Dedifferentiated amniotic fluid mesenchymal stem cell (primary cell): ENCODE measurements at regions not wholly inside any gene's neighbourhood (a gene's known extent, or its start where the extent isn't known, plus 50 kb on each side); places are given as distances from the start of the nearest gene placed in this dataset.
"Not testable (repeated sequence)": the region's sequence is repeated elsewhere in the genome, so short reads cannot be mapped to it uniquely, and the experiment has no call there.

Source experiments
- DNase-seq: peaks from one replicate; pipeline ENCODE4 v3.0.0-alpha.2; 2016; ENCODE audit errors: extremely low spot score

DNA sequence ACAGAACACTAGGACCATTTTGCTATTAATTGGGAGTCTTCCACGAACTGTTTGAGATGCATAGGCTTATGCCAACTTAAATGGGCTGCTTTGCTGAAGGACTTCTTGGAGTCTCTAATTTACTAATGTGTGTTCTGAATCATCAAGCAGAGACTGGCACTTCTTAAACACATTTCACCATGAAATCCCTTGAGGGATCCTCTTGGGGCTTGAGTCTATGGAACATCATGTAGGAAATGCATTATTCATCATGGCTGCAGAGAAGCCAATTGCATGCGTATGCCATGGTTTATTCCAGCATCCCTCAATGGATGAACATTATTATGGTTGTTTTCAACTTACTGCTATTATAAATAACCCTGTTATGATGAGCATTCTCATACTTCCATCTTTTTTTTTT, 73.4 kb downstream of the FGD2 start:
- no peak for DNase-seq

DNA sequence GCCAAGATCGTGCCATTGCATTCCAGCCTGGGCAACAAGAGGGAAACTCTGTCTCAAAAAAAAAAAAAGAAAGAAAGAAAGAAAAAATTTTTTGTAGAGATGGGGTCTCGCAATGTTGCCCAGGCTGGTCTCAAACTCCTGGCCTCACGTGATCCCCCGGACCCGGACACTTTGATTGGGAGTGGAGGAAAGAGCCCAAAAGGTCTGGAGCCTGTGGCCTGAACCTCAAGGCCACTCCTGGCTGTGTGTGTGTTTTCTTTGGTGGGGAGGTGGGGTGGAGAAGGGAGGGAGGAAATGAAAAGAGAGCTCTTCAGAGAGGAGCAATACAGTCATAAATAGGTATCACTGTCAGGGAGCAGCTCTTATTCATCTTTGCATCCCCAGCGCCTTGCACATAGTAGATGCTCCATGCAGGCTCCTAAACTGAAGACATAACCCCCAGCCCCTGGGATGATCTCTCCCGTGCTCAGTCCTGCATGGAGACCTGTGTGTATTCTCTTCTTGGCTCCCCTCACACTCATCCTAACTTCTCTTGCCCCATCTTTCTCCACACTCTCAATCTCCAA, 75.7 kb downstream of the FGD2 start:
- no peak for DNase-seq

DNA sequence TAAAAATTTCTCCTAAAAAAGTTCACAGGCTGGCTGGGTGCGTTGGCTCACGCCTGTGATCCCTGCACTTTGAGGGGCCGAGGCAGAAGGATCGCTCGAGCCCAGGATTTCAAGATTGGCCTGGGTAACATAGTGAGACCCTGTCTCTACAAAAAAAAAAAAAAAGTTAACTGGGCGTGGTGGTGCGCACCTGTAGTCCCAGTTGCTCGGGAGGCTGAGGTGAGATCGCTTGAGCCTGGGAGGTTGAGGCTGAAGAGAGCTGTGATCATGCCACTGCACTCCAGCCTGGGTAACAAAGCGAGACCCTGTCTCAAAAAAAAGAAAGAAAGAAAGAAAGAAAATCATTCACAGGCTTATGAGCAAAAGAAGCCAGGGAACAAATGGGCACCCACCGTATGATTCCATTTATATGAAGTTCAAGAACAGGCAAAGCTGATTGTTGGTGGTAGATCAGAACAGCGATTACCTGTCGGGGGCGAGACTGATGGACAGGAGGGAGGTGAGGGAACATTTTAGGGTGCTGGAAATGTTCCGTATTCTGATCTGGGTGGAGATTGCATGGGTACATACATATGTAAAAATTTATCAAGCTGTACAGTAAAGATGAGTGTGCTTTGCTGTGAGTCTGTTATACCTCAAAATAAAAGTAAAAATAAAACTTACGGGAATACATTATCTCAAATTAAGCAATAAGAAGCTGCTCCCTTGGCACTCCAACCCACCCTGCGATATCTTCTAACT, 77.1 kb downstream of the FGD2 start:
- no peak for DNase-seq

DNA sequence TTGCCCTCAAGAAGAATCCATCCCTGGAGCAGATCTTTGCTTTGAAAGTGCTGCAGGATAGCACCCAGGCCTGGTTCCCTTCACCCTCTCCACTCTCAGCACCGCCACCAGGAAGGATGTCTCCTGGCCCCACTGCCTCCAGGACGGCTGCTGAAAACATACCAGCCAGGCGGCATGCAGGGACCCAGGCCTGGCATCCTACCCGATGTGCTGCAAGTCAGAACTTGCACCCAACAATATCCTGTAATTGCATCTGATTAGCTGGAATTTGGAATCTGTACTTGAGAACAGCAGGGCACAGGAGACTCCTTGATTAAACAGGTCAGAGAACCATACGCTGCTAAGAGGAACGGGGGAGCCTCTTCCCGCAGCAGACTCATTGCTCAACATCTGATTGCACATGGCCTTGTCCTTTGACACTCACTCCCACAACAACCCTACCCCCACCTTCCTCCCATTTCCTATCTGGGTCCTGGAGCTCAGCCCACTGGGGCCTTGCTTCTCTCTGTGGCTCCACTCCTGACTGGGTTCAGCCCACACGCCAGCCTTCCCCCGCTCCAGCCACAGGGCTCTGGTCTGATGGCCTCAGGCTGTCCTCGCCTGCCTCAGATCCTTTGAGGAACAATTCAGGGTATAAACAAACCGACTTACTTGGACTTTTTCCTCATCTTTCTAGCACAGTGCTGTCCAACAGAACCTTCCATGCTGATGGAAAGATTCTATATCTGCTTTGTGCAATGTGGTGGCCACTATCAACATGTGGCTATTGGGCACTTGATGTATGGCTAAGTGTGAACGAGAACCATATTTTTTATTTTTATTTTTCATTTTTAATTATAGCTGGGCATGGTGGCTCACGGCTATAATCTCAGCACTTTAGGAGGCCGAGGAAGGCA, 78.0 kb downstream of the FGD2 start:
- DNase-seq = no peak

DNA sequence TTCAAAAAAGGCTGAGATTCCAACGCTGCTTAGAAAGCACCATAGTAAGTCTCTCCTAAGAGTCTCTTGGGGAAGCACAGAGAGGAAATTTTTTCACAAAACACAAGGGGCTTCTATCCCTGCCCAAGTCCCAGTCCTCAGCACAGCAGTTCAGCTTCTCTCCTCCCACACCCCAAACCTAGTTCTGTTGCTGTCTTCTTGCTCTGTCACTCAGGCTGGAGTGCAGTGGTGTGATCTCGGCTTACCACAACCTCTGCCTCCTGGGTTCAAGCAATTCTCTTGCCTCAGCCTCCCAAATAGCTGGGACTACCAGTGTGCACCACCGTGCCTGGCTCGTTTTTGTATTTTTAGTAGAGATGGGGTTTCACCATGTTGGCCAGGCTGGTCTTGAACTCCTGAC, 79.2 kb downstream of the FGD2 start:
- DNase-seq = not testable (repeated sequence)

DNA sequence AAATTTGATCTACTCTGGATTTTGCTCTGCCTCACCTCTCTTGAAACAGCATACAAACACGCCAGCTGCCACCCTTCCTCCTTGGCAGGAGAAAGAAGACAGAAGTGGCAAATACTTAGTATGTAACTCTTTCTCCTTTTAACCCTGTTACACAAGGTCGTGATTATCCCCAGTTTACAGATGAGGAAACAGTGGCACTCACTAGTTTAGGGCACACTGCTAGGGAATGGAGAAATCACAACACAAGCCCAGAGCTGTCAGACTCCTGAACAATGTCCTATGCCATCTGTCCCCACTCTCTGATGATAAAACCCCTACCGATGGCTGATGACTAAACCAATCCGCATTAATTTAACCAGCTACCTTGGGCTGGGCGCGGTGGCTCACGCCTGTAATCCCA, 79.7 kb downstream of the FGD2 start:
- DNase-seq = no peak

DNA sequence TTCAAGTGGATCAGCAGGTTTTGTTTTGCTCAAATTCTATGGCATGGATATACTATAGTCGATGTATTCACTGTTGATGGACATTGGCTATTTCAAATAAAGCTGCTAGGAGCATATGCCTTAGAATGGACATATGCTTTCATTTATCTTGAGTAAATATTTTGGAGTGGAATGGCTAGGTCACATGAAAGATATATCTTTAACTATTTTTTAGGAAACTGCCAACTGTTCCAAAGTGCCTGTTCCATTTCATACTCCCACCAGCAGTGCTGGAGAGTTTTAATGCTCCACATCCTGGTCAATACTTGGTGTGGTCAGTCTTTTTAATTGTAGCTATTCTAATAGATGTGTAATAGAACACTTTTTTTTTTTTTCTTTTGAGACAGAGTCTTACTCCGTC, 81.1 kb upstream of the PIM1 start:
- peak; percentile 49 for DNase-seq

DNA sequence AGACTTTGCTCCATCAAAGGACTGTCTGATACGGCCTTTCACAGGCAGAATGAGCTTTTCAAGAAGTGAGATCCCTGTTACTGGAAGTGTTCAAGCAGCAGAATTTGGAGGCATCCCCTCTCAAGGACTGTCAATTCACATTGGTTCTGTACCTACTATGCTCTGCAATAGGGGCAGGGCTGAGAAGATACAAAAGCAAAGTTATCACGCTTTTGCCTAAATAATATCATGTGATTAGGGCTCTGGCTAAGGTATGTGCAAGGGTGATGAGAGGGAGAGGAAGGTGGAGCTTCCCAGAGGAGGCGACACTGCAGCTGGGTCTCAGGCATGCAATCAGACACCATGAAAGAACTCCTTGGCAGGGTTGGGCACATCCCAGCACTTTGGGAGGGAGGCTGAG, 80.2 kb upstream of the PIM1 start:
- no peak for DNase-seq

DNA sequence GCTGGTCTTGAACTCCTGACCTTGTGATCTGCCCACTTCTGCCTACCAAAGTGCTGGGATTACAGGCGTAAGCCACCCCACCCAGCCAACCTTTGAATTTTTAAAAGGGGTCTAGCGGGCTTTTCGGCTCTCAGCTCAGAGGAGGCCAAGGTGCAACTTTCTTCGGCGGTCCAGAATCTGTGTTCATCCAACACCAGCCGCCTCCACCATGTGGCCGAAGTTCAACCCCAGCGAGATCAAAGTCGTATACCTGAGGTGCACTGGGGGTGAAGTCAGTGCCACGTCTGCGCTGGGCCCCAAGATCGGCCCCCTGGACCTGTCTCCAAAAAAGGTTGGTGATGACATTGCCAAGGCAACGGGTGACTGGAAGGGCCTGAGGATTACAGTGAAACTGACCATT, 78.8 kb upstream of the PIM1 start:
- not testable (repeated sequence) for DNase-seq

DNA sequence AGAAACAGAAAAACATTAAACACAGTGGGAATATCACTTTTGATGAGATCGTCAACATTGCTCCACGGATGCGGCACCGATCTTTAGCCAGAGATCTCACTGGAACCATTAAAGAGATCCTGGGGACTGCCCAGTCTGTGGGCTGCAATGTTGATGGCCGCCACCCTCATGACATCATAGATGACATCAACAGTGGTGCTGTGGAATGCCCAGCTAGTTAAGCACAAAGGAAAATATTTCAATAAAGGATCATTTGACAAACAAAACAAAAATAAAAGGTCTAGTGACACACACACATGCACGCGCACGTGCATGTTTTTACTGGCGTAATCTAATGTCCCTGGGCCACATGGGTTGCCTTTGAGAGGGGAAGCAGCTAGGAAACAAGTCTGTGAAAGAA, 78.4 kb upstream of the PIM1 start:
- DNase-seq = not testable (repeated sequence)

DNA sequence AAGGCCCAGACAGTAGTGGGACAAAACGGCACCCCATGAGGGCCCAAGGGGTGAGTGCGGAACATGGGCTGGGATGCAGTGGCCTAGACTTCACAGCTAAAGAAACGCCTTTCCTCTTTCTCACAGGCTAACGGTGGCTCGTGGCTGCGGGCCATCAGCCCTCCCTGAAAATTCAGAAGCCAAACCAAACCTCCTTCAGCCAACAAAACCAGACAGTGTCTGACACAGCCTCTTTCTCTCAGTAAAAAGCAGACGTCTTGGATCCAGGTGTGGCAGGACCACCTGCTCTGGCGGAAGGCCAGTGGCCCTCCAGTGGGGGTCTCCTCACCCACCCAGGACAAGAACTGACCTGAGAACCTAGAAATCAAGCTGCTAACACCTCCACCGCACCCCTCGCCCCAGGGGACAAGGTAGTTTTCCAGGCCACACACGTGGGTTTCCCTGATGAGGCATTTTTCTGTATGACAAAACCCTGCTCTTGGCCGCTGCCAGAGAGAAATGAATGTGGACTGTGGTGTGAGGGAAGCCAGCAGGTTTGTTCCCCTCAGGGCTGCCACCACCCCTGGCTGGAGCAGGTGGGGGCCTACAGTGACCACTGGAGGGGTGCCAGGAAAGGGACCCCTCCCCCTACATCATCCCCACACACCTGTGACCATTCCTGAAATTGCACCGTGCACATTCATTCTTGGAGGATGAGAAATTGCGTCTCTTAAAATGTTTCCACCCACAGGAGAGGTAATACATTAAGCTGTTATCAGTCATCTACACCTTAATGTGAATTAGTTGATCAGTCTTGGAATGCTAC, 76.8 kb upstream of the PIM1 start:
- no peak for DNase-seq

DNA sequence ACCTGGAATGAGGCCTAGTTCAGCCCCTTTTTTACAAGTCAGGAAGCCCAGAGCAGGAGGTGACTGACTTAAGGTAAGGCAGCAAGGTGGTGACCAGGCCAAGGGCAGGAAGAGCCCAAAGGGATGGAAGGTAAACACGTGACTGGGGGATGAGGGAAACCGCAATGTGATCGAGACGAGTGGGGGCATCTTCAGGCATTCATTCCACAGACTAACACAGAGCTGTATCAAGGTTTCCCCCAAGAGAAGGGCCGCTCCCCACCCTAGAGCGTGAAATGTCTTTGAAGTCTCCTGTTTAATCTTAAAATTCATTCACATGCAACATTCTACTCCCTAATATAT, 76.3 kb upstream of the PIM1 start:
- no peak for DNase-seq

DNA sequence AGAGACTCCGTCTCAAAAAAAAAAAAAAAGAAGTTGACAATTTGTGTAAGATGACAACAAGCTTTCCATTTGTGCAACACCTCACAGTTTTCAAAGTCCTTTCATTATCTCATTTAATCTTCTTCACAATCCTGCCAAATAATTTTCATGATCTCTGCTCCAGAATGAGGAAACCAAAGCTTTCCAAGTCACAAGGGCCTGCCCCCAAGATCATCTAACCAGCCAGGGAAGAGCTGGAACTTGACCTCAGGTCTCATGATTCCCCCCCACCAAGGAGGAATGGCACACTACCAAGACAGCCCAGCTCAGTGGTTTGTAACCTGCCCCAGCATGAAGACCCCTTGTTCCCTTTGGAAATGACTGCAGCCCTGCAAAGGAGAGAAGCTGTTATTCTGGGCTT, 74.0 kb upstream of the PIM1 start:
- DNase-seq = no peak

DNA sequence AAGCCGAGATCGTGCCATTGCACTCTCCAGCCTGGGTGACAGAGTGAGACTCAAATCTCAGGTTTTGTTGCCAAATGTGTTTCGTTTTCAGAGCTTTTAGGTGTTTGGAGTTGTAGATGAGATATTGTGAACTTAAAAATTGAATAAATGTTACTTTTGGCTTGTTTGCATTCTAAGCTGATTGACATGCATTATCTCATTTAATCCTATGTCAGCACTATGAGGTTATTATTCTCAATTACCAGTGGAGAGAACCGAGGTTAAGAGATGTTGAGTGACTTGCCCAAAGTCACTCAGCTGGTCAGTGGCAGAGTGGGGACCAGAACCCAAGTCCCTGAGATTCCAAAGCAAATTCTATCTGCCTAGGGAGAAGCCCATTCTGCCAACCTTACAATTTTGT, 72.6 kb upstream of the PIM1 start:
- DNase-seq = no peak

DNA sequence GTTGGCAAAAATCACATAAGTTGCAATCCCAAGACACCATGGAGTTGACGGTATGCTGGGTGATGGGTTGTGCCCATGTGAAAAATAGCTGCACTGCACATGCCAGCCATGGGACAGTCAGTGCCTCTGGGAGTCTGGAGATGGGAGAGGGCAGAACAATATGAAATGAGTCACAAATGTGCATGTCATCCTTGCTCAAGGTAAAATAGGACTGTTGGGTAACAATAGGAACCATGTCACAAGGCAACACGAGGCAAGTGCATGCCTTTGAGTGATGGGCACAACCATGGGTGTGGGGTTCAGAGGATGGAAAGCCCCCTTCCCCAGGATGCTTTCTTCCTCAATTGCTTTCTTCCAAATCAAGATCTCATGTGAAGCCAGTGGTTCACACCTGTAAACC, 70.5 kb upstream of the PIM1 start:
- DNase-seq = no peak

DNA sequence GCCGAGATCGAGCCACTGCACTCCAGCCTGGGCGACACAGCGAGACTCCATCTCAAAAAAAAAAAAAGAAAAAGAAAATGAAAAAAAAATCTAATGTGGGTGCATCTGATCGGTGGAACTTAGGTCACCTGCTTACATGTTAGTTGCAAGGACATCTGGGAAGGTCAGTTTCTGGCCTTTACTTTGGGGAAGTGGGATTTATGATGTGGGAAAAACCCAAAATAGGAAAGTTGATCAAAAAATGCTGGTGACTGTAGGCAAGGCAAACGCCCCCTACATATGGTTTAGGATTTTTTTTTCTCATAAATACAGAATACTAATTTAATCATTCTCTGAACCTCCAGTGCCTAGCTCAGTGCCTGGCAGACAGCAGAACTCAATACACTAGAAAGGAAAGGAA, 69.2 kb upstream of the PIM1 start:
- no peak for DNase-seq

DNA sequence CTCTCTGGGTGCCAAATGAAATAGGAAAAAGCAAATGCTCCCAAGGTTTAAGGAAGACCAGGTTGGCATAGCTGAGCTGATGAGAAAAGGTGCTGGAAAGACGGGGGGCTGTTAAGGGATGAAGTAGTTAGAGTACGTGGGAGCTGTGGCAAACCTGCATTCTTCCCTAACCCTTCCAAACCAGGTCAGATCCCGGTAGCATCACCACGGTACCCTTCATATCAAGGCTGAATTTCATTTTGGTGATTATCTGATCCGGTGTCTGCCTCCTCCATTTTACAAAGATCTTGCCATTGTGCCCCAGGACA, 68.0 kb upstream of the PIM1 start:
- DNase-seq = no peak

DNA sequence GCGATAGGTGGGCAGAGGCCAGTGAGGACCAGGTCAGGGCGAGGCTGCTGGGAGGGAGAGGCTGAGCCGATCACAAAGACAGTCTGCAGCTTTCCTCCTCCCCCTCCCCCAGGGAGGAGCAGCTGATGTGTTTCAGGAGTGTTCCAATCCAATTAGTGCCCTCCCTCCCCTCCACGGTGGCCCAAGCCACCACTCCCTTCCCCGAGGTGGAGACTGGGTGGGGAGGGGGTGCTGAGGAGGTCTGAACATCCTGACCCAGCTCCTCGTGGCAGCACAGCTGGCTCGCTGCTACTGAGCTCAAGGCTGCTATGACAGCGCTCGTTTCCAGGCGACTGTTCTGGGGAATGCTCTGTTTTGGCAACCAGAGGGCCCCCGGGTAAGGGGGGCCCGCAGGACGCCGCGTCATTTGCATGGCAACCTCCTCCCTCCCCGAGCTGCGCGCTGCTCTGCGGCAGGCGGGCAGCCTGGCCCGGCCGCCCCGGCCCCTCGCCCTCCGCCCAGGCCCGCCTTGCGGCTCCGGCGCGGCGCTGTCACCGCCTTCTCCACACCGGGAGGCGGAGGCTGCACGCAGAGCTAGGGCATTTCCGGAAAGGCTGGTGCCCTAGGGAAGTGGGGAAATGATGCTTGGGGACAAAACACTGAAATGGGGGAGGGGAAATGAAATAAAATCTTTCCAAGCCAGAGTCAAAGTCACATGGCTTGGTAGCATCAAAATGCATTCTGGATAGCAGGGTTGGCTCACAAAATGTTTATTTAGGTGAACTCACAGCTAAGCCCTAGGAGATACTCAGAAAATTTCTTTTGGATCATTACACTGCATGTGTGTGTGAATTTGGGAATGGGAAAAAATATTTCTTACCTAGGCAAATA, 67.4 kb upstream of the PIM1 start:
- peak; percentile 93 for DNase-seq

DNA sequence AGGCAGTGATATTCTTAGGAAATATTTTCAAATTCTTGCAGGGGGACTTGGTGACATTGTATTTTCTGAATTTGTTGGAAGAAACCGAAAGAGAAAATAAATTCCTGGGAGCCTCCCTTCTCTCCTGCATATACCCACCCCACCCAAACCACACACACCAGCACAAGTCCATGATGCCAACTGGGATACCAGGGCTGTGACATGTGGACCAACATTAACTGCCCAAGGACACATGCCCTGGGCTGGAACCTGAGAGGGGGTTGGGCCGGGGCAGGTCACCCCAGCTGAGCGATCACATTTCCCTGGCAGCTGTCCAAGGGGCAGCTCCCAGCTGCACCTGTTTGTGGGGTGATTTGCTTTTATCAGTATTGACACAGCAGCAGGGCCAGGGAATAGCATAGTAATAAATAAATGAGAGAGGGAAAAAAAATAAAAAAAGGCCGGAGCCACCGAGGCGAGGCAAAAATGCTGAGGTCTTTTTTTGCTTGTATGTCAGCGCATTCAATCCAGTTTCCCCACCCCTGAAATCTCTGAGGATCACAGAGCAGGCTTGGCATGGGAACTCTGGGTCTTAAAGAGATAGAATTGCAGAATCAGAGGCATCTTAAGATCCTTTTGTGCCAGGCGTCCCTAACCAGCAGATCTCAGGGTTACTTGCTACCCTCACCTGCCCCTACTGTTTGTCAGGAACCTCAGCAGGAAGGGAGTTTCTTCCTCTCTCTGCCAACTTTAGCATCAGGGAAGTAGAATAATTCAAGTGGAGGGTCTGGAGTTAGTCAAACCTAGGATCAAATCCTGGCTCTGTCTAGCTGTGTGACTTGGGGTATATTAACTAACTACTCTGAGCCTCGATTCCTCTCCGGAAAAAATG, 66.5 kb upstream of the PIM1 start:
- DNase-seq = no peak

DNA sequence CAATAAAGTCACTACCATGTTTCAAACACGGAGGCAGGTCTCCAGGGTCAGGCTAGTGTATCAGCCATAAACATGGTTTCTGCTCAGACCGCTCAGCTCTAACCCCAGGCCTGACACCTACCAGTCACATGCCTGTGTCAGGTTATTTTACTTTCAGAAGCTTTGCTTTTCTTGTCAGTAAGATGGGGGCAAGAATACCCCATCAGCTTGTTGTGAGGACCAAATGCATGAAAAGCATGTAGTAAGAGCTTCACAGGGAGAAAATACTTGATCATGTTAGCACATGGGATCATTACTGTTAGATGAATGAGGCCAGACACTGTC, 65.2 kb upstream of the PIM1 start:
- no peak for DNase-seq
